Fibroblast of mammary gland (primary cell): ENCODE measurements at regions not wholly inside any gene's neighbourhood (a gene's known extent, or its start where the extent isn't known, plus 50 kb on each side); places are given as distances from the start of the nearest gene placed in this dataset.
A peak's percentile ranks its signal among the peaks of the same experiment; 100 is the strongest.

ENCODE experiments used
- DNase-seq: peaks from one replicate; pipeline ENCODE4 v3.0.0-alpha.2; 2010; ENCODE audit warnings: low read depth
- H3K4me3 ChIP-seq: 2 replicates; pipeline ENCODE4 v1.5.1; 2011; ENCODE audit warnings: low read depth, mild to moderate bottlenecking, low read length, moderate library complexity; ENCODE audit not compliant: control insufficient read depth
- CTCF ChIP-seq: conservative IDR thresholded peaks from 2 replicates; pipeline ENCODE4 v1.5.1; 2011; ENCODE audit warnings: low read depth, low read length, inconsistent platforms; ENCODE audit not compliant: control insufficient read depth, insufficient read depth

GRCh38 chr20:6562111-6562510 lies 205.4 kb upstream of the BMP2 start:
- no peak for TF ChIP-seq CTCF
- peak; percentile 50 for DNase-seq
- H3K4me3 ChIP-seq, result no peak overlapping the region

GRCh38 chr20:6560978-6561377 lies 206.5 kb upstream of the BMP2 start:
- TF ChIP-seq CTCF, result no peak
- H3K4me3 ChIP-seq, result no peak overlapping the region
- no peak for DNase-seq

GRCh38 chr20:6559791-6560190 lies 207.7 kb upstream of the BMP2 start:
- no peak for DNase-seq
- no peak for TF ChIP-seq CTCF
- H3K4me3 ChIP-seq, result no peak overlapping the region

- no peak overlapping the region for H3K4me3 ChIP-seq
- peak; percentile 17 for DNase-seq
- TF ChIP-seq CTCF, result no peak
Observed at GRCh38 chr20:6558341-6558740, 209.1 kb upstream of the BMP2 start.

- peak; percentile 78 for DNase-seq
- no peak overlapping the region for H3K4me3 ChIP-seq
Observed at GRCh38 chr20:6533761-6534479, 233.6 kb upstream of the BMP2 start.

GRCh38 chr20:6533351-6533750 lies 234.1 kb upstream of the BMP2 start:
- no peak overlapping the region for H3K4me3 ChIP-seq
- no peak for DNase-seq
- no peak for TF ChIP-seq CTCF

More at GRCh38 chr20:6533761-6534479, 233.6 kb upstream of the BMP2 start:
- no peak for TF ChIP-seq CTCF

GRCh38 chr20:6530779-6531315 lies 236.6 kb upstream of the BMP2 start:
- TF ChIP-seq CTCF, result no peak
- no peak overlapping the region for H3K4me3 ChIP-seq
- no peak for DNase-seq
